ENCODE measurements at regions not wholly inside any gene's neighbourhood (a gene's known extent, or its start where the extent isn't known, plus 50 kb on each side); places are given as distances from the start of the nearest gene placed in this dataset.
A peak's percentile ranks its signal among the peaks of the same experiment; 100 is the strongest.

DNA sequence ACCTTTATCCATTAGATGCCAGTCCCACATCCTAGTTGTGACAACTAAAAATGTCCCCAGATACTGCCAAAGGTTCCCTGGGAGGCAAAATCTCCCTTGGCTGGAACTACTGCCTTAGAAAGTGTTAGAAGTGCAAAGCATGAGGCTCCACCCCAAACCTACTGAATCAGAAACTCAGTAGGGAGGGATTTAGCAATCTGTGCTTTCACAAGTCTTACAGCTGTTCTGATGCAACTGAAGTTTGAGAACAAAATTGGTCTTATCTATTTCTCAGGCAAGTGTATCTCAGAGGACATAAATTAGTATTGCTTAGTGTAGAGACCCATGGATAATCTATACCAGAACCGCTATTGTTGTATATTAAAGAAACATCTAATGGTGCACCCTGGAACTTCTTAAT is 70.2 kb downstream of the CLDN1 start:
- DNase-seq (ENCODE audit: low spot score), result no peak

DNA sequence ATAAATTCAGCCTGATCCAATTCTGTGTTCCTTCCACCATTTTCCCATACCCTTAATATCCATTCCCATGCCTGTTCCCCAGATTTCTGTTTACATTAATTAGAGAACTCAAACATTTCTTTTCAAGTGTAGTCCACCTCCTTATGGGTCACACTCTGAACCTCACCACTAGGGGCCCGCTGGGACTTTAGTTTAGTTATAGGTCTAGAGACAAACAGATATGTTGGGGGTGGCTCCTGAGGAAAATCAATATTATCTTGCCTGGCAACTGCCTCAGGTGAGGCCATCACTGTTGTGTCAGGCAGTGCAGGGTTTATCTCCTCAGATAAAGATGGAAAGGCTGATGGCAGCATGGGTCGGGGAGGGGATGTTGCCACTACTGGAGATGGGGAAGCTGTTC is 72.8 kb downstream of the CLDN1 start:
- no peak for DNase-seq (ENCODE audit: low spot score)

DNA sequence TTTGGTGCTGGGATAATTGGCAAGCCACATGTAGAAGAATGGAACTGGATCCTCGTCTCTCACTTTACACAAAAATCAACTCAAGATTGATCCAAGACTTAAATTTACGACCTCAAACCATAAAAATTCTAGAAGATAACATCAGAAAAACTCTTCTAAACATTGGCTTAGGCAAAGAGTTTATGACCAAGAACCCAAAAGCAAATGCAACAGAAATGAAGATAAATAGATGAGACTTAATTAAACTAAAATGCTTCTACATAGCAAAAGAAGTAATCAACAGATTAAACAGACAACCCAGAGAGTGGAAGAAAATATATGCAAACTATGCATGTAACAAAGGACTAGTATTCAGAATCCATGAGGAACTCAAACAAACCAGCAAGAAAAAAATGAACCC is 80.1 kb downstream of the CLDN1 start:
- no peak for DNase-seq (ENCODE audit: low spot score)

GRCh38 chr3:190239325-190239724 is 82.9 kb downstream of the CLDN1 start:
- DNase-seq (ENCODE audit: low spot score), result no peak

DNA sequence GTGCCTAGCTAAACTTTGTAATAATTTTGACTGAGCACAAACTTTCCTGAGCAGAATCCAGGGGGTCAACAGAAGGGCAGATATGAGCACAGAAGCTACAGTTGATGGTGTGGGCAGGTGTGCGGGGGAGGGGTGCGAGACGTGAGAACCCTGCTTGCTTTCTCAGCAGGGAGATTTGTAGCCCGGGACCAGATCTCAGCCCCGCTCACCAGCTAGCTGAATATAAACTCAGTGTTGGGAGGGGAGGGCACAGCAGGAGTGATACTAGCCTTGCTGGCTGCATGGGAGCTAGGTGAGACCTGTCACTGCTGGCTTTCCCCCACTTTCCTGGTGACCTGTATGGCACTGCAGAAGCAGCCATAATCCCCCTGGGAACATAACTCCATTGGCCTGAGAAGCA is 83.4 kb downstream of the CLDN1 start:
- DNase-seq (ENCODE audit: low spot score), result no peak

GRCh38 chr3:190234621-190235020 is 87.6 kb downstream of the CLDN1 start:
- DNase-seq (ENCODE audit: low spot score), result no peak

GRCh38 chr3:190229632-190230424 is 92.4 kb downstream of the CLDN1 start:
- DNase-seq (ENCODE audit: low spot score), result no peak

DNA sequence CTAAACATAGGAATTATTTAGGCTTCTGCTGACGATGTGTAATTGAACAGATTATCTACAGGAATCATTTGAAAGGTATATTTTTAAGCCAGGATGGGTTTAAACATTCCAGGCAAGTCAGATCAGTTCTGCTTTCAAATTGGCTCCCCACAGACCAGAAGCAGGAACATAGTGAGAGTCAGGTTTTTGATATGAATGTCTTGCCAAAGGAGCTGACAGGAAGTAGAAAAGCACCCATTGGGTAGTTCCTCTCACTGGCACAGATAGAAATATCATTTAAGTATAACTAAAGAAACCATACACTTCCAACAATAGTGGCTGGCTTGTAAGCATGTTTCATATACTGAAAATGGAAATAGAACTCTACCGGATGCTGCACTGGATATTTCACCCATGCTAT is 95.2 kb downstream of the CLDN1 start:
- DNase-seq (ENCODE audit: low spot score), result no peak

- peak; percentile 25 for DNase-seq (ENCODE audit: low spot score)
Measured at GRCh38 chr3:190224863-190225692, 97.2 kb downstream of the CLDN1 start.

GRCh38 chr3:190224456-190224855 is 97.8 kb downstream of the CLDN1 start:
- DNase-seq (ENCODE audit: low spot score), result no peak

DNA sequence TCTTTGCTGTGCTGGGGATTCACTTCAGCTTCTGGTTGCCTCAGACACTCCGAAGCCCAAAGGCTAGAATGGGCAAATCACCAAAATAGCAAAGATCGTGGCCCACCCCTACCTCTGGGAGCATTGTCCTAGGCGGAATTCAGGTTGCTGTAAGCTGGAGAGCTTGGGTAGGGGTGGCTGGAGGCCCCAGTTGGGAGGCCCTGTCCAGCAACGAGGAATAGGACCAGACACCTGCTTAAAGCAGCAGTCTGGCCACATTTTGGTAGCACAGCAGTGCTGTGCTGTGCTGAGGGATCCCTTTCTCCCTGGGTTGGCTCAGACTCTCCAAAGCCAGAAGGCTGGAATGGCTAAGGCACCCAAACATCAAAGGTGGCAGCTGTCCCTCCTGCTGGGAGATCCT is 99.3 kb downstream of the CLDN1 start:
- no peak for DNase-seq (ENCODE audit: low spot score)

- no peak for DNase-seq (ENCODE audit: low spot score)
Measured at GRCh38 chr3:190222360-190222759, 99.9 kb downstream of the CLDN1 start.

GRCh38 chr3:190220362-190220761 is 99.7 kb upstream of the P3H2 start:
- DNase-seq (ENCODE audit: low spot score), result no peak

GRCh38 chr3:190217081-190217480 is 96.4 kb upstream of the P3H2 start:
- no peak for DNase-seq (ENCODE audit: low spot score)

- no peak for DNase-seq (ENCODE audit: low spot score)
Measured at GRCh38 chr3:190213727-190214126, 93.0 kb upstream of the P3H2 start.

DNA sequence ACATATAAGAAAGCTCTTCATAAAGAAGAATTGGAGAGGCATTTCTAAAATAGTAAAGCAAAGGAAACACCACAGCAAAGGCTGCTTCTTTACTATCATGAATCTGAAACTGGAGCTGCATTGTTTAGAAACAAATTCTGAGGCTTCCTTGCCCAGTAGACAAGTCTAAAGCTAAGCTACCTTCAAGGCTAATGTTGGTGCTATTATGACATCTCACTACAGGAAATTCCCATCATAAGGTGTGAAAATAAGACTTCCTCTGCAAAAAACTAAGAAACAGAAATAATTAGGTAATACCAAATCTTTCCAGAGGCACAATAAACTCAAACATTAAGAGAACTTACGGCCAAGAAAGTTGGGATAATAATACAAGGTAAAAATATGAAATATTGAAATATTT is 89.9 kb upstream of the P3H2 start:
- DNase-seq (ENCODE audit: low spot score), result no peak

- no peak for DNase-seq (ENCODE audit: low spot score)
Measured at GRCh38 chr3:190209533-190209932, 88.8 kb upstream of the P3H2 start.

DNA sequence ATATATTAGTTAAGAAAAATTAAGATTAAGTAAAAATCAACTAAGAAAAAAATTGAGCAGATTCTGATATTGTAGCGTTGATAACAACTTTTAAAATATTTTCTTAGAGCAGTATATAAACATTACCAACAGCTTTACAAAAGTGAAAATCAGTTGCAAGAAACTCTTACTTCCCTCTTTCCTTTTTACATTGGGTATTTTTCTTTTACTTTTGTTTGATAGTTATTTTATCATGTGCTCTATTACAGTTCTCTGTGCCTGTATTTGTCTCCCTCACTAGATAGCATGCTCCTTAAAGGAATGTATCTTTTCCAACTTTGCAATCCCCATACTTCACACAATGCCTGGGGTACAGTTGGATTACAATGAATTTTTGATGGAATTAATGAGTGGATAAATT is 87.5 kb upstream of the P3H2 start:
- DNase-seq (ENCODE audit: low spot score), result no peak

DNA sequence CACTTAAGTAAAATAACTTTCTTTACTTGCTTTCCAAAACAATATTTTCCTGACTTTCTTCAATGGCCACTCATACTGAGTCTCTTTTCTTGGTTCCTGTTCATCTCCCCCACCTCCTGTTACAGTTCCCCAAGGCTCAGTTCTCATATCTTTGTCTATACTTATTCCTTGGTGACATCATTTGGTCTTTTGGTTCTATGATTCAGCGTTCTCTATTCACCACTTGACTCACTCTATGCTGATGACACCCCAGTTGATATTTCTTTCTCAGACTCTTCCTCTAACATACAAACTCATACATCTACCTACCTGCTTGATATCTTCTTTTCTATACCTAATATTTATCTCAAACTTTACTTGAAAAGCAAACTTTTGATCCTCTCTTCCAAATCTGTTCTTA is 85.0 kb upstream of the P3H2 start:
- DNase-seq (ENCODE audit: low spot score), result no peak

DNA sequence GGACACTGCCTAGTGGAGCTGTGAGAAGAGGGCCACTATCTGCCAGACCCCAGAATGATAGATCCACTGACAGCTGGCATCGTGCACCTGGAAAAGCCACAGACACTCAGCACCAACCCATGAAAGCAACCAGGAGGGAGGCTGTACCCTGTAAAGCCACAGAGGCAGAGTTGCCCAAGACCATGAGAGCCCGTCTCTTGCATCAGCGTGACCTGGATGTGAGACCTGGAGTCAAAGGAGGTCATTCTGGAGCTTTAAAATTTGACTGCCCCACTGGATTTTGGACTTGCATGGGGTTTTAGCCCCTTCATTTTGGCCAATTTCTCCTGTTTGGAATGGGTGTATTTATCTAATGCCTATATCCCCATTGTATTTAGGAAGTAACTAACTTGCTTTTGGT is 83.5 kb upstream of the P3H2 start:
- DNase-seq (ENCODE audit: low spot score), result no peak

- no peak for DNase-seq (ENCODE audit: low spot score)
Measured at GRCh38 chr3:190197346-190197763, 76.7 kb upstream of the P3H2 start.

- no peak for DNase-seq (ENCODE audit: low spot score)
Measured at GRCh38 chr3:190194506-190194905, 73.8 kb upstream of the P3H2 start.

DNA sequence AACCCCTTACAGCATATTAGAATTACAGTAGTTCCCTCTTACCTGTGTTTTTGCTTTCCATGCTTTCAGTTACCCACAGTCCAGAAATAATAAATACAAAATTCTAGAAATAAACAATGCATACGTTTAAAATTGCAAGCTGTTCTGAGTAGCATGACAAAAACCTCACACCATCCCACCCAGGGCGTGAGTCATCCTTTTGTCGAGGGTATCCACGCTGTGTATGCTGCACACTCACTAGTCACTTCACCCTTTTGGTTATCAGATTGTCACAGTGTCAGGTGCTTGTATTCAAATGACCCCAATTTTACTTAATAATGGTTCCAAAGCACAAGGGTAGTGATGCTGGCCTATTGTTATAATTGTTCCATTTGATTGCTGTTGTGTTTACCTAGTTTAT is 72.5 kb upstream of the P3H2 start:
- no peak for DNase-seq (ENCODE audit: low spot score)

- DNase-seq (ENCODE audit: low spot score), result no peak
Measured at GRCh38 chr3:190192739-190193138, 72.0 kb upstream of the P3H2 start.
